ENCODE measurements at regions not wholly inside any gene's neighbourhood (a gene's known extent, or its start where the extent isn't known, plus 50 kb on each side); places are given as distances from the start of the nearest gene placed in this dataset.

GRCh38 chr9:10818206-10818605, 205.4 kb upstream of the PTPRD start:
- ChIA-PET POLR2A (no interaction called here), CTCF (interaction anchor here (0.5 kb wide), 1 partner anchor 32 kb away, joined by 3 read pairs; no protein-coding TSS in a partner anchor)
- FAIRE-seq (no peak), ATAC-seq (no peak), DNase-seq (ENCODE audit: low read depth in 1 of 2, low spot score in 1 of 2) (no peak)
- Histone ChIP-seq H3K4me2 (no peak overlapping the region), H3K9me3 (no peaks in the 10 kb centered on the region; the same call in 2 of the 3 replicates), H3K4me1 (no peaks in the 10 kb centered on the region), H3K4me3 (no peak overlapping the region), H3K27ac (no peak overlapping the region)
- WGBS (ENCODE audit: missing lambda C conversion rate), result 5% methylated on average over 1 of the region's 1 CpG
- TF ChIP-seq SREBF2 (IDR thresholded peaks at IDR 0.05) (no peak), REST (IDR thresholded peaks at IDR 0.05) (no peak), CTCF (IDR thresholded peaks at IDR 0.05) (no peak), BHLHE40 (IDR thresholded peaks at IDR 0.05; ENCODE audit: low read depth, low read length) (no peak)

GRCh38 chr9:10835791-10836463, 223.1 kb upstream of the PTPRD start:
- DNase-seq (ENCODE audit: low read depth in 1 of 2, low spot score in 1 of 2) (no peak), FAIRE-seq (no peak), ATAC-seq (no peak)
- TF ChIP-seq NR3C1 (IDR thresholded peaks at IDR 0.05) (no peak), HEYL (CRISPR knock-in tag; IDR thresholded peaks at IDR 0.05) (no peak), ESRRA (IDR thresholded peaks at IDR 0.05; ENCODE audit: borderline replicate concordance, low read length) (no peak), EHMT2 (IDR thresholded peaks at IDR 0.05; ENCODE audit: low read depth) (no peak)
- ChIA-PET POLR2A (no interaction called here), CTCF (no interaction called here)
- Histone ChIP-seq H3K4me1 (no peaks in the 10 kb centered on the region), H3K4me2 (no peak overlapping the region), H3K9me3 (no peaks in the 10 kb centered on the region), H3K27ac (no peak overlapping the region), H3K4me3 (no peak overlapping the region)
- WGBS (ENCODE audit: missing lambda C conversion rate), result 26% methylated on average over 11 of the region's 22 CpGs

- CTCF ChIA-PET, result no interaction called here
- ATAC-seq (no peak), DNase-seq (ENCODE audit: low read depth in 1 of 2, low spot score in 1 of 2) (no peak), FAIRE-seq (no peak)
- WGBS (ENCODE audit: missing lambda C conversion rate), result 0% methylated on average over 3 of the region's 3 CpGs
- H3K9me3 ChIP-seq, result no peaks in the 10 kb centered on the region
- H3K27ac ChIP-seq, result no peak overlapping the region
- H3K4me1 ChIP-seq, result no peaks in the 10 kb centered on the region
- TF ChIP-seq ZFP36 (IDR thresholded peaks at IDR 0.05; ENCODE audit: borderline replicate concordance, partially characterized antibody), result no peak
- TF ChIP-seq USF2 (IDR thresholded peaks at IDR 0.05), result no peak
- TF ChIP-seq HEYL (CRISPR knock-in tag; IDR thresholded peaks at IDR 0.05), result no peak
- no peak for TF ChIP-seq BHLHE40 (IDR thresholded peaks at IDR 0.05; ENCODE audit: low read depth, low read length)
- no peak for TF ChIP-seq ZSCAN20 (CRISPR knock-in tag; IDR thresholded peaks at IDR 0.05)
- no peak for TF ChIP-seq TP53 (CRISPR knock-in tag; IDR thresholded peaks at IDR 0.05)
- no peak for TF ChIP-seq E2F6 (IDR thresholded peaks at IDR 0.05; ENCODE audit: borderline replicate concordance, low read depth)
- TF ChIP-seq HOXA7 (CRISPR knock-in tag; IDR thresholded peaks at IDR 0.05), result no peak
- no peak for TF ChIP-seq GATA3 (IDR thresholded peaks at IDR 0.05; ENCODE audit: borderline replicate concordance)
- TF ChIP-seq POLR2A (IDR thresholded peaks at IDR 0.05; ENCODE audit: low read length), result no peak
- POLR2A ChIA-PET, result no interaction called here
- no peak overlapping the region for H3K4me2 ChIP-seq
- H3K4me3 ChIP-seq, result no peak overlapping the region
Observed at GRCh38 chr9:10843151-10843550, 230.3 kb upstream of the PTPRD start.

Data from A549 (cell line).